ENCODE measurements at regions not wholly inside any gene's neighbourhood (a gene's known extent, or its start where the extent isn't known, plus 50 kb on each side); places are given as distances from the start of the nearest gene placed in this dataset.

GRCh38 chr9:8062459-8062858 lies 262.9 kb upstream of the DMAC1 start:
- DNase-seq (ENCODE audit: low read depth): no peak
- H3K4me3 ChIP-seq (ENCODE audit: low read depth, low read length): no peak overlapping the region
- no peak for TF ChIP-seq CTCF (IDR thresholded peaks at IDR 0.05; ENCODE audit: insufficient read depth, low read depth, low read length, missing control alignments)

- no peak for TF ChIP-seq CTCF (IDR thresholded peaks at IDR 0.05; ENCODE audit: insufficient read depth, low read depth, low read length, missing control alignments)
- no peak overlapping the region for H3K4me3 ChIP-seq (ENCODE audit: low read depth, low read length)
- no peak for DNase-seq (ENCODE audit: low read depth)
These were observed 253.9 kb upstream of the DMAC1 start for GRCh38 chr9:8053501-8053900.

GRCh38 chr9:8052991-8053390 lies 253.4 kb upstream of the DMAC1 start:
- no peak for TF ChIP-seq CTCF (IDR thresholded peaks at IDR 0.05; ENCODE audit: insufficient read depth, low read depth, low read length, missing control alignments)
- H3K4me3 ChIP-seq (ENCODE audit: low read depth, low read length): no peak overlapping the region
- no peak for DNase-seq (ENCODE audit: low read depth)

- no peak for DNase-seq (ENCODE audit: low read depth)
- H3K4me3 ChIP-seq (ENCODE audit: low read depth, low read length): no peak overlapping the region
- no peak for TF ChIP-seq CTCF (IDR thresholded peaks at IDR 0.05; ENCODE audit: insufficient read depth, low read depth, low read length, missing control alignments)
These were observed 238.2 kb upstream of the DMAC1 start for GRCh38 chr9:8037745-8038144.

GRCh38 chr9:8036914-8037524 lies 237.4 kb upstream of the DMAC1 start:
- H3K4me3 ChIP-seq (ENCODE audit: low read depth, low read length): no peak overlapping the region
- no peak for TF ChIP-seq CTCF (IDR thresholded peaks at IDR 0.05; ENCODE audit: insufficient read depth, low read depth, low read length, missing control alignments)
- no peak for DNase-seq (ENCODE audit: low read depth)

- H3K4me3 ChIP-seq (ENCODE audit: low read depth, low read length): no peak overlapping the region
- DNase-seq (ENCODE audit: low read depth): no peak
- TF ChIP-seq CTCF (IDR thresholded peaks at IDR 0.05; ENCODE audit: insufficient read depth, low read depth, low read length, missing control alignments): no peak
These were observed 234.2 kb upstream of the DMAC1 start for GRCh38 chr9:8033794-8034193.

GRCh38 chr9:8030095-8030494 lies 230.5 kb upstream of the DMAC1 start:
- H3K4me3 ChIP-seq (ENCODE audit: low read depth, low read length): no peak overlapping the region
- no peak for TF ChIP-seq CTCF (IDR thresholded peaks at IDR 0.05; ENCODE audit: insufficient read depth, low read depth, low read length, missing control alignments)
- DNase-seq (ENCODE audit: low read depth): no peak
